Keratinocyte (primary cell): ENCODE measurements at regions not wholly inside any gene's neighbourhood (a gene's known extent, or its start where the extent isn't known, plus 50 kb on each side); places are given as distances from the start of the nearest gene placed in this dataset.

Experiments
- DNase-seq: peaks from one replicate; pipeline ENCODE4 v3.0.0-alpha.2; 2011; ENCODE audit warnings: low read depth, missing footprints, low spot score
- FAIRE-seq: peaks from 2 replicates; lab custom pipeline; 2011; peaks lifted over from hg19 to GRCh38; lab: Jason Lieb, UNC
- H2AFZ ChIP-seq: 2 replicates; pipeline ENCODE4 v1.6.0; 2012; ENCODE audit warnings: low read length, control low read depth, inconsistent platforms; ENCODE audit not compliant: control insufficient read depth
- H3K27ac ChIP-seq: 2 replicates; pipeline ENCODE4 v1.5.1; 2011; ENCODE audit warnings: low read length; ENCODE audit not compliant: control insufficient read depth, insufficient read depth
- H3K27me3 ChIP-seq: 3 replicates; pipeline ENCODE4 v1.6.0; 2011; ENCODE audit warnings: low read length; ENCODE audit not compliant: control insufficient read depth, insufficient read depth; ENCODE audit errors: extremely low read depth
- H3K36me3 ChIP-seq, 2 experiments: 2 replicates in 1 of 2; 3 replicates in 1 of 2; pipeline ENCODE4 v1.5.1; 2011; ENCODE audit warnings: low read length in 2 of 2, mild to moderate bottlenecking in 1 of 2; ENCODE audit not compliant: control insufficient read depth in 2 of 2, insufficient read depth in 2 of 2; ENCODE audit errors: extremely low read depth in 1 of 2
- H3K4me1 ChIP-seq: 3 replicates; pipeline ENCODE4 v1.5.1; 2011; ENCODE audit warnings: low read length; ENCODE audit not compliant: control insufficient read depth, insufficient read depth; ENCODE audit errors: extremely low read depth
- H3K4me2 ChIP-seq: 3 replicates; pipeline ENCODE4 v1.6.0; 2011; ENCODE audit warnings: low read depth, low read length; ENCODE audit not compliant: control insufficient read depth, insufficient read depth; ENCODE audit errors: extremely low read depth
- H3K4me3 ChIP-seq, 3 experiments: fragments of 200-600 bp in 1 of 3; sonication (generic) in 1 of 3; 2 replicates in 2 of 3; 3 replicates in 1 of 3; pipeline ENCODE4 v1.5.1; 2011 to 2016; ENCODE audit warnings: low read length in 3 of 3, mild to moderate bottlenecking in 3 of 3, control low read depth in 2 of 3, inconsistent platforms in 1 of 3, low read depth in 1 of 3, mixed read lengths in 1 of 3, mixed run types in 1 of 3, moderate library complexity in 1 of 3; ENCODE audit not compliant: control insufficient read depth in 2 of 3, insufficient read depth in 2 of 3; ENCODE audit errors: extremely low read depth in 1 of 3
- H3K79me2 ChIP-seq: 2 replicates; pipeline ENCODE4 v1.6.0; 2012; ENCODE audit warnings: low read length; ENCODE audit not compliant: control insufficient read depth, insufficient read depth
- H3K9ac ChIP-seq: 3 replicates; pipeline ENCODE4 v1.6.0; 2011; ENCODE audit warnings: low read length; ENCODE audit not compliant: control insufficient read depth, insufficient read depth; ENCODE audit errors: extremely low read depth
- H3K9me1 ChIP-seq: 3 replicates; pipeline ENCODE4 v1.6.0; 2011; ENCODE audit warnings: low read length; ENCODE audit not compliant: control insufficient read depth, insufficient read depth; ENCODE audit errors: extremely low read depth
- H3K9me3 ChIP-seq: 2 replicates; pipeline ENCODE4 v1.5.1; 2012; ENCODE audit warnings: low read depth, low read length; ENCODE audit not compliant: control insufficient read depth
- H4K20me1 ChIP-seq: 3 replicates; pipeline ENCODE4 v1.6.0; 2011; ENCODE audit warnings: low read length; ENCODE audit not compliant: control insufficient read depth, insufficient read depth; ENCODE audit errors: extremely low read depth
- EZH2 ChIP-seq: IDR thresholded peaks from one replicate; pipeline ENCODE4 v1.6.1; 2012; ENCODE audit warnings: inconsistent platforms, mild to moderate bottlenecking, low read length, moderate library complexity
- dilution Hi-C: fragments of 300-500 bp; cut with MboI; formaldehyde crosslinking; loops from one replicate; pipeline ENCODE4 v1.7.0; 2020; ENCODE audit warnings: low sequenced_read_pairs; ENCODE audit not compliant: extremely low pct_ligation_motif_present
- TF ChIP-seq, protein P1 (sequence below), 3 experiments: IDR thresholded peaks in 1 of 3; conservative IDR thresholded peaks in 1 of 3; optimal IDR thresholded peaks in 1 of 3; 2 replicates in 2 of 3; 3 replicates in 1 of 3; pipeline versions ENCODE3 to v1.5.1; 2011; ENCODE audit warnings: low read length in 3 of 3, mild to moderate bottlenecking in 3 of 3, moderate library complexity in 2 of 3, control low read depth in 1 of 3, inconsistent platforms in 1 of 3; ENCODE audit not compliant: insufficient read depth in 2 of 3; ENCODE audit errors: extremely low read depth in 1 of 3

GRCh38 chr18:22789600-22789999 lies 143.5 kb upstream of the RBBP8 start:
- Histone ChIP-seq H3K9me3 (no peaks in the 10 kb centered on the region), H2AFZ (no peak overlapping the region), H4K20me1 (no peaks in the 10 kb centered on the region), H3K4me2 (no peak overlapping the region), H3K9me1 (no peaks in the 10 kb centered on the region), H3K79me2 (no peaks in the 10 kb centered on the region), H3K4me1 (no peaks in the 10 kb centered on the region), H3K36me3 (no peaks in the 10 kb centered on the region), H3K27ac (no peak overlapping the region), H3K9ac (no peak overlapping the region), H3K4me3 (no peak overlapping the region), H3K27me3 (peaks cover 4% of the 10 kb centered on the region)
- TF ChIP-seq, protein P1, sequence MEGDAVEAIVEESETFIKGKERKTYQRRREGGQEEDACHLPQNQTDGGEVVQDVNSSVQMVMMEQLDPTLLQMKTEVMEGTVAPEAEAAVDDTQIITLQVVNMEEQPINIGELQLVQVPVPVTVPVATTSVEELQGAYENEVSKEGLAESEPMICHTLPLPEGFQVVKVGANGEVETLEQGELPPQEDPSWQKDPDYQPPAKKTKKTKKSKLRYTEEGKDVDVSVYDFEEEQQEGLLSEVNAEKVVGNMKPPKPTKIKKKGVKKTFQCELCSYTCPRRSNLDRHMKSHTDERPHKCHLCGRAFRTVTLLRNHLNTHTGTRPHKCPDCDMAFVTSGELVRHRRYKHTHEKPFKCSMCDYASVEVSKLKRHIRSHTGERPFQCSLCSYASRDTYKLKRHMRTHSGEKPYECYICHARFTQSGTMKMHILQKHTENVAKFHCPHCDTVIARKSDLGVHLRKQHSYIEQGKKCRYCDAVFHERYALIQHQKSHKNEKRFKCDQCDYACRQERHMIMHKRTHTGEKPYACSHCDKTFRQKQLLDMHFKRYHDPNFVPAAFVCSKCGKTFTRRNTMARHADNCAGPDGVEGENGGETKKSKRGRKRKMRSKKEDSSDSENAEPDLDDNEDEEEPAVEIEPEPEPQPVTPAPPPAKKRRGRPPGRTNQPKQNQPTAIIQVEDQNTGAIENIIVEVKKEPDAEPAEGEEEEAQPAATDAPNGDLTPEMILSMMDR (optimal IDR thresholded peaks at IDR 0.05 in 1 of 3, IDR thresholded peaks at IDR 0.05 in 1 of 3, conservative IDR thresholded peaks at IDR 0.05 in 1 of 3; ENCODE audit: extremely low read depth in 1 of 3, insufficient read depth in 2 of 3, low read length in 3 of 3) = no peak
- dilution Hi-C loops = no loop called here
- FAIRE-seq = no peak
- DNase-seq = no peak

DNA sequence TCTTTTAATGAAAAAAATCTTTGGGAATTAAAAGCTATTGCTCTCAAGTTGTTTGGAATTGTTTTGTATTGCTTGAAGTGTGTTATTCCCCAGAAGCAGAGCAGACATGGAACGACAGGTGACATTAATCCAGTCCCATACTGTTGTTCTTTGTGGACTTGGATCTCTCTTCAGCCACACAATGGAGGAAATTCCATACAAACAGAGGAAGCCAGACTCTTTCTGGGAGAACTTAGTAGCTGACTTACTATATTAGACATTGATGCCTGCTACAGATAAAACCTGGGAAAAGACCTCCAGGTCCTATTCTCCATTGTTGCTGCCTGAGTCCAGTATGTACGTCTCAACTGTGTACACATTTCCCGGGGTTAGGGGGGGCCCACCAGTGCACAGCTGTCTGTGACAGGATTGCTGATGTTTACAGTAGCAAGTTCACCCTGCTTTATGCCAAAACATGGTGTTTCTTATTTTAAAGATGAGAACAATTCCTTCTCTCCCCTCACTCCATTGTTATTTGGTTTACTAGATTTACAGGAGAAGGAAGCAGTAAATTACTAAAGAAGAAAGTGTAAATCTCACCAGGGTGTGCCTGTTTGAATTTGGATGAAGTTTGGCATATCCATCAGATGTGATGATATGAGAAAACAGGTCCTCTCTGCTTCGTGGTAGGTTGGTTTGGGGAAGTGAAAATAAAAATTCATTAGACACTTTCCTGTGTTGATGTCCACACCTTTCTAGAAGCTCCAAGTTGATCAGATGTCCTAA lies 142.4 kb upstream of the RBBP8 start:
- TF ChIP-seq EZH2 = no peak
- TF ChIP-seq, protein P1 (optimal IDR thresholded peaks at IDR 0.05 in 1 of 3, IDR thresholded peaks at IDR 0.05 in 1 of 3, conservative IDR thresholded peaks at IDR 0.05 in 1 of 3; ENCODE audit: extremely low read depth in 1 of 3, insufficient read depth in 2 of 3, low read length in 3 of 3) = no peak
- Histone ChIP-seq H3K36me3 (no peaks in the 10 kb centered on the region), H2AFZ (no peak overlapping the region), H3K9me1 (no peaks in the 10 kb centered on the region), H4K20me1 (no peaks in the 10 kb centered on the region), H3K4me3 (no peak overlapping the region), H3K27ac (no peak overlapping the region), H3K27me3 (peaks cover 4% of the 10 kb centered on the region), H3K9me3 (no peaks in the 10 kb centered on the region), H3K4me1 (peaks cover 6% of the 10 kb centered on the region), H3K9ac (no peak overlapping the region), H3K79me2 (no peaks in the 10 kb centered on the region), H3K4me2 (no peak overlapping the region)
- DNase-seq = no peak
- dilution Hi-C loops = no loop called here
- no peak for FAIRE-seq
